Neutrophil (primary cell): ENCODE measurements at regions not wholly inside any gene's neighbourhood (a gene's known extent, or its start where the extent isn't known, plus 50 kb on each side); places are given as distances from the start of the nearest gene placed in this dataset.

Experiments used
- H3K27ac ChIP-seq: fragments of 200-600 bp; sonication (generic); 2 replicates; pipeline ENCODE4 v1.5.1; 2016; ENCODE audit warnings: mild to moderate bottlenecking, moderate library complexity
- H3K27me3 ChIP-seq: fragments of 200-600 bp; sonication (generic); 2 replicates; pipeline ENCODE4 v1.6.0; 2016; ENCODE audit warnings: mild to moderate bottlenecking
- H3K36me3 ChIP-seq: fragments of 200-600 bp; sonication (generic); 2 replicates; pipeline ENCODE4 v1.5.1; 2017
- H3K4me1 ChIP-seq, 2 experiments: fragments of 200-600 bp in 1 of 2; sonication (generic) in 1 of 2; 1 replicate in 1 of 2; 2 replicates in 1 of 2; pipeline versions ENCODE4 v1.5.1 to v1.6.1; 2013 to 2016; ENCODE audit warnings: low read depth in 1 of 2, low read length in 1 of 2, mild to moderate bottlenecking in 1 of 2, moderate library complexity in 1 of 2; ENCODE audit not compliant: control insufficient read depth in 1 of 2, insufficient read depth in 1 of 2
- H3K4me3 ChIP-seq, 2 experiments: fragments of 200-600 bp in 1 of 2; sonication (generic) in 1 of 2; 1 replicate in 1 of 2; 2 replicates in 1 of 2; pipeline ENCODE4 v1.5.1; 2013 to 2016; ENCODE audit warnings: low read depth in 1 of 2, low read length in 1 of 2, mild to moderate bottlenecking in 1 of 2, moderate library complexity in 1 of 2
- H3K9me3 ChIP-seq: fragments of 200-600 bp; sonication (generic); 2 replicates; pipeline ENCODE4 v1.5.1; 2016
- CTCF ChIP-seq: fragments of 200-600 bp; sonication (generic); IDR thresholded peaks from 2 replicates; pipeline ENCODE4 v1.5.1; 2016; ENCODE audit warnings: antibody characterized with exemption

GRCh38 chr12:127393896-127394295 lies 873.1 kb upstream of the TMEM132C start:
- TF ChIP-seq CTCF: no peak
- H3K27ac ChIP-seq: no peak overlapping the region
- no peaks in the 10 kb centered on the region for H3K9me3 ChIP-seq
- no peak overlapping the region for H3K4me3 ChIP-seq
- H3K4me1 ChIP-seq: no peaks in the 10 kb centered on the region
- no peaks in the 10 kb centered on the region for H3K27me3 ChIP-seq
- H3K36me3 ChIP-seq: no peaks in the 10 kb centered on the region

- H3K27me3 ChIP-seq: no peaks in the 10 kb centered on the region
- H3K4me1 ChIP-seq: no peaks in the 10 kb centered on the region
- TF ChIP-seq CTCF: no peak
- H3K4me3 ChIP-seq: no peak overlapping the region
- no peak overlapping the region for H3K27ac ChIP-seq
- H3K9me3 ChIP-seq: no peaks in the 10 kb centered on the region
- H3K36me3 ChIP-seq: no peaks in the 10 kb centered on the region
Observed at GRCh38 chr12:127396734-127397133, 870.2 kb upstream of the TMEM132C start.

- Histone ChIP-seq H3K4me1 (no peaks in the 10 kb centered on the region), H3K9me3 (no peaks in the 10 kb centered on the region), H3K36me3 (no peaks in the 10 kb centered on the region), H3K4me3 (no peak overlapping the region), H3K27me3 (no peaks in the 10 kb centered on the region), H3K27ac (no peak overlapping the region)
- TF ChIP-seq CTCF: no peak
Observed at GRCh38 chr12:127398016-127398710, 868.8 kb upstream of the TMEM132C start.

- Histone ChIP-seq H3K27me3 (no peaks in the 10 kb centered on the region), H3K27ac (no peak overlapping the region), H3K4me3 (no peak overlapping the region), H3K4me1 (no peaks in the 10 kb centered on the region), H3K36me3 (no peaks in the 10 kb centered on the region), H3K9me3 (no peaks in the 10 kb centered on the region)
- TF ChIP-seq CTCF: no peak
Observed at GRCh38 chr12:127399451-127399850, 867.5 kb upstream of the TMEM132C start.

GRCh38 chr12:127400221-127400620 lies 866.7 kb upstream of the TMEM132C start:
- H3K27ac ChIP-seq: no peak overlapping the region
- TF ChIP-seq CTCF: no peak

More at GRCh38 chr12:127400221-127400620, 866.7 kb upstream of the TMEM132C start:
- H3K4me1 ChIP-seq: no peaks in the 10 kb centered on the region
- no peaks in the 10 kb centered on the region for H3K9me3 ChIP-seq
- no peak overlapping the region for H3K4me3 ChIP-seq
- no peaks in the 10 kb centered on the region for H3K27me3 ChIP-seq
- no peaks in the 10 kb centered on the region for H3K36me3 ChIP-seq
